ENCODE measurements at regions not wholly inside any gene's neighbourhood (a gene's known extent, or its start where the extent isn't known, plus 50 kb on each side); places are given as distances from the start of the nearest gene placed in this dataset.

DNA sequence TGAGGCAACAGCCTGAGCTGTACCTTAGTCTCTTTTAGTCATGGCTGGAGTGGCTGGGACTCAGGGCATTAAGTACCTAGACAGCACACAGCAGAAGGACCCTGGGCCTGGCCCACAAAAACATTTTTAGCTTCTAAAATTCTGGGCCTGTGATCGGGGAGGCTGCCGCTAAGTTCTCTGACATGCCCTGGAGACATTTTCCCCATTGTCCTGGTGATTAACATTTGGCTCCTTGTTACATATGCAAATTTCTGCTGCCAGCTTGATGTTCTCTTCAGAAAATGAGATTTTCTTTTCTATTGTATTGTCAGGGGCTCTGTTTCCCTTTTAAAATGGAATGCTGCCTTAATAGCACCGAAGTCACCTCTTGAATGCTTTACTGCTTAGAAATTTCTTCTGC lies 952.4 kb downstream of the TRAM1L1 start:
- no peaks in the 10 kb centered on the region for H3F3A ChIP-seq (ENCODE audit: insufficient read depth, low read length)
- no peak overlapping the region for H3K27ac ChIP-seq (ENCODE audit: low read length)
- no peaks in the 10 kb centered on the region for H3K9me3 ChIP-seq (replicated peaks; ENCODE audit: insufficient read depth, low read length)

DNA sequence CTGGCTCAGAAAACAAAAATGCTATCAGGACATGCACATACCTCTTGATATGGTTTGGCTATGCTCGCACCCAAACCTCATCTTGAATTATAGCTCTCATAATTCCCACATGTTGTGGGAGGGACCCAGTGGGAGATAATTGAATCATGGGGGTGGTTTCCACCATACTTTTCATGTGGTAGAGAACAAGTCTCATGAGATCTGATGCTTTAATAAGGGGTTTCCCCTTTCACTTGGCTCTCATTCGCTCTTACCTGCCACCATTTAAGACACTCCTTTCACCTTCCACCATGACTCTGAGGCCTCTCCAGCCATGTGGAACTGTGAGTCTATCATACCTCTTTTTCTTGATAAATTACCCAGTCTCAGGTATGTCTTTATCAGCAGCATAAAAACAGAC lies 958.6 kb downstream of the TRAM1L1 start:
- Histone ChIP-seq H3K9ac (ENCODE audit: low read length) (no peak overlapping the region), H3K27me3 (replicated peaks; ENCODE audit: insufficient read depth, low read length) (no peaks in the 10 kb centered on the region), H3K4me3 (ENCODE audit: low read length) (no peak overlapping the region), H3F3A (ENCODE audit: insufficient read depth, low read length) (no peaks in the 10 kb centered on the region), H3K4me1 (ENCODE audit: low read length) (no peaks in the 10 kb centered on the region), H3K9me3 (replicated peaks; ENCODE audit: insufficient read depth, low read length) (no peaks in the 10 kb centered on the region), H3K36me3 (replicated peaks; ENCODE audit: insufficient read depth, low read length) (no peaks in the 10 kb centered on the region), H2AFZ (ENCODE audit: low read length) (no peak overlapping the region), H3K27ac (ENCODE audit: low read length) (no peak overlapping the region), H3K4me2 (ENCODE audit: low read depth, low read length) (no peak overlapping the region), H3K79me2 (ENCODE audit: low read length) (no peaks in the 10 kb centered on the region), H4K20me1 (ENCODE audit: insufficient read depth, low read length) (no peaks in the 10 kb centered on the region), H3K9me2 (replicated peaks; ENCODE audit: insufficient read depth, low read length) (no peaks in the 10 kb centered on the region)
- no peak for DNase-seq
- no peak for TF ChIP-seq EZH2phosphoT487 (IDR thresholded peaks at IDR 0.05; ENCODE audit: low read length)
- no peak for TF ChIP-seq EZH2 (optimal IDR thresholded peaks at IDR 0.05; ENCODE audit: low read depth, low read length)
- TF ChIP-seq CTCF (IDR thresholded peaks at IDR 0.05; ENCODE audit: low read length), result no peak

More for the DNA sequence above, 952.4 kb downstream of the TRAM1L1 start:
- Histone ChIP-seq H3K79me2 (ENCODE audit: low read length) (no peaks in the 10 kb centered on the region), H3K4me3 (ENCODE audit: low read length) (no peak overlapping the region), H3K4me1 (ENCODE audit: low read length) (no peaks in the 10 kb centered on the region), H3K36me3 (replicated peaks; ENCODE audit: insufficient read depth, low read length) (no peaks in the 10 kb centered on the region), H3K27me3 (replicated peaks; ENCODE audit: insufficient read depth, low read length) (no peaks in the 10 kb centered on the region), H3K4me2 (ENCODE audit: low read depth, low read length) (no peak overlapping the region), H2AFZ (ENCODE audit: low read length) (no peak overlapping the region), H4K20me1 (ENCODE audit: insufficient read depth, low read length) (no peaks in the 10 kb centered on the region), H3K9me2 (replicated peaks; ENCODE audit: insufficient read depth, low read length) (no peaks in the 10 kb centered on the region), H3K9ac (ENCODE audit: low read length) (no peak overlapping the region)
- TF ChIP-seq CTCF (IDR thresholded peaks at IDR 0.05; ENCODE audit: low read length), result no peak
- TF ChIP-seq EZH2 (optimal IDR thresholded peaks at IDR 0.05; ENCODE audit: low read depth, low read length), result no peak
- TF ChIP-seq EZH2phosphoT487 (IDR thresholded peaks at IDR 0.05; ENCODE audit: low read length), result no peak
- DNase-seq, result no peak

- H3K27ac ChIP-seq (ENCODE audit: low read length), result no peak overlapping the region
- no peak overlapping the region for H2AFZ ChIP-seq (ENCODE audit: low read length)
- H3K4me2 ChIP-seq (ENCODE audit: low read depth, low read length), result no peak overlapping the region
- H3K79me2 ChIP-seq (ENCODE audit: low read length), result no peaks in the 10 kb centered on the region
- H3K4me3 ChIP-seq (ENCODE audit: low read length), result no peak overlapping the region
- no peak overlapping the region for H3K9ac ChIP-seq (ENCODE audit: low read length)
- no peaks in the 10 kb centered on the region for H3K36me3 ChIP-seq (replicated peaks; ENCODE audit: insufficient read depth, low read length)
- no peaks in the 10 kb centered on the region for H3K9me2 ChIP-seq (replicated peaks; ENCODE audit: insufficient read depth, low read length)
- TF ChIP-seq EZH2 (optimal IDR thresholded peaks at IDR 0.05; ENCODE audit: low read depth, low read length) (no peak), EZH2phosphoT487 (IDR thresholded peaks at IDR 0.05; ENCODE audit: low read length) (no peak), CTCF (IDR thresholded peaks at IDR 0.05; ENCODE audit: low read length) (no peak)
- no peaks in the 10 kb centered on the region for H3K27me3 ChIP-seq (replicated peaks; ENCODE audit: insufficient read depth, low read length)
- no peaks in the 10 kb centered on the region for H3K9me3 ChIP-seq (replicated peaks; ENCODE audit: insufficient read depth, low read length)
- no peaks in the 10 kb centered on the region for H3K4me1 ChIP-seq (ENCODE audit: low read length)
- H3F3A ChIP-seq (ENCODE audit: insufficient read depth, low read length), result no peaks in the 10 kb centered on the region
- no peak for DNase-seq
- no peaks in the 10 kb centered on the region for H4K20me1 ChIP-seq (ENCODE audit: insufficient read depth, low read length)
Measured at GRCh38 chr4:116122124-116122523, 963.3 kb downstream of the TRAM1L1 start.

Data from MM.1S (cell line).